Ishikawa (cell line): ENCODE measurements at regions not wholly inside any gene's neighbourhood (a gene's known extent, or its start where the extent isn't known, plus 50 kb on each side); places are given as distances from the start of the nearest gene placed in this dataset.

Experiments
- CEBPB ChIP-seq: IDR thresholded peaks from 2 replicates; pipeline ENCODE4 v1.6.1; 2012
- EGR1 ChIP-seq: IDR thresholded peaks from 2 replicates; pipeline ENCODE4 v1.6.1; 2012
- EP300 ChIP-seq: IDR thresholded peaks from 2 replicates; pipeline ENCODE4 v1.6.1; 2012; ENCODE audit warnings: borderline replicate concordance
- FOXM1 ChIP-seq: IDR thresholded peaks from 2 replicates; pipeline ENCODE4 v1.6.1; 2012; ENCODE audit warnings: low read depth, borderline replicate concordance
- MAX ChIP-seq: IDR thresholded peaks from 2 replicates; pipeline ENCODE4 v1.6.1; 2012
- NFIC ChIP-seq: IDR thresholded peaks from 2 replicates; pipeline ENCODE4 v1.6.1; 2012
- RAD21 ChIP-seq: IDR thresholded peaks from 2 replicates; pipeline ENCODE4 v1.6.1; 2012; ENCODE audit warnings: low read depth
- REST ChIP-seq: IDR thresholded peaks from 2 replicates; pipeline ENCODE4 v1.6.1; 2012; ENCODE audit warnings: low read depth, mild to moderate bottlenecking
- TAF1 ChIP-seq: IDR thresholded peaks from 2 replicates; pipeline ENCODE4 v1.6.1; 2012; ENCODE audit warnings: low read depth, mild to moderate bottlenecking
- TCF12 ChIP-seq: IDR thresholded peaks from 2 replicates; pipeline ENCODE4 v1.6.1; 2012; ENCODE audit warnings: low read depth
- TEAD4 ChIP-seq: IDR thresholded peaks from 2 replicates; pipeline ENCODE4 v1.6.1; 2012
- USF1 ChIP-seq: IDR thresholded peaks from 2 replicates; pipeline ENCODE4 v1.6.1; 2012
- YY1 ChIP-seq: IDR thresholded peaks from 2 replicates; pipeline ENCODE4 v1.6.1; 2012; ENCODE audit warnings: low read depth
- ZBTB7A ChIP-seq: IDR thresholded peaks from 2 replicates; pipeline ENCODE4 v1.6.1; 2012; ENCODE audit warnings: low read depth

- TF ChIP-seq REST (no peak), RAD21 (peak; percentile 78), TAF1 (no peak), EP300 (no peak), NFIC (no peak), FOXM1 (no peak), ZBTB7A (no peak), YY1 (no peak), TEAD4 (no peak), EGR1 (no peak), MAX (no peak), USF1 (no peak), CEBPB (no peak), TCF12 (no peak)
Measured at GRCh38 chr12:91355150-91356006, 172.8 kb upstream of the DCN start.
